SK-N-SH treated with all-trans-retinoic acid at 6 μM for 48 hours (cell line): ENCODE measurements at regions not wholly inside any gene's neighbourhood (a gene's known extent, or its start where the extent isn't known, plus 50 kb on each side); places are given as distances from the start of the nearest gene placed in this dataset.

Source experiments
- SNAI2 ChIP-seq: fragments of 250-450 bp; sonication (Bioruptor Pico); IDR thresholded peaks from 2 replicates; pipeline ENCODE4 v1.5.0; 2020; ENCODE audit warnings: mild to moderate bottlenecking, moderate library complexity
- ZFP3 ChIP-seq: fragments of 250-450 bp; sonication (Bioruptor Pico); IDR thresholded peaks from 2 replicates; pipeline ENCODE4 v1.5.0; 2020; ENCODE audit warnings: mild to moderate bottlenecking, moderate library complexity
- TF ChIP-seq, protein P1 (sequence below): fragments of 250-450 bp; sonication (Bioruptor Pico); IDR thresholded peaks from 2 replicates; pipeline ENCODE4 v1.5.0; 2020; ENCODE audit warnings: mild to moderate bottlenecking, moderate library complexity

DNA sequence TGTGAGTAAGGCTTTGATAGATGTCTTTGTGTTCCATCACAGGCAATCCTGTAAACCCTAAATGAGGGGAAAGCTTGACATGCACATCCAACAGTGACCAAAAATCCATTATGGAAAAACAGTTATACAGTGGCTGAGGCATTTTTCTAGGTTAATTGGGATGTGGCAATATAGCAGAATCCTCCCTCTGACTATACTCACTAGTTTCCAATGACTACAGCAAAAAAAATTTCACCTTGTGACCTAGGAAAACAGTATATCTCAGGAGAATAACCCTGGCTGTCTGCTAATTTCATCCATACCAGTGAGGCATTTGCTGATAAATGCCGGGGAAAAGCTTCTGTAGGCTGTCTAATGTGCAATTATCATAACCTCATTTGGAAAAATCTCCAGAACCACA is 49.9 kb upstream of the SNCAIP start (continued):
- TF ChIP-seq, protein P1, sequence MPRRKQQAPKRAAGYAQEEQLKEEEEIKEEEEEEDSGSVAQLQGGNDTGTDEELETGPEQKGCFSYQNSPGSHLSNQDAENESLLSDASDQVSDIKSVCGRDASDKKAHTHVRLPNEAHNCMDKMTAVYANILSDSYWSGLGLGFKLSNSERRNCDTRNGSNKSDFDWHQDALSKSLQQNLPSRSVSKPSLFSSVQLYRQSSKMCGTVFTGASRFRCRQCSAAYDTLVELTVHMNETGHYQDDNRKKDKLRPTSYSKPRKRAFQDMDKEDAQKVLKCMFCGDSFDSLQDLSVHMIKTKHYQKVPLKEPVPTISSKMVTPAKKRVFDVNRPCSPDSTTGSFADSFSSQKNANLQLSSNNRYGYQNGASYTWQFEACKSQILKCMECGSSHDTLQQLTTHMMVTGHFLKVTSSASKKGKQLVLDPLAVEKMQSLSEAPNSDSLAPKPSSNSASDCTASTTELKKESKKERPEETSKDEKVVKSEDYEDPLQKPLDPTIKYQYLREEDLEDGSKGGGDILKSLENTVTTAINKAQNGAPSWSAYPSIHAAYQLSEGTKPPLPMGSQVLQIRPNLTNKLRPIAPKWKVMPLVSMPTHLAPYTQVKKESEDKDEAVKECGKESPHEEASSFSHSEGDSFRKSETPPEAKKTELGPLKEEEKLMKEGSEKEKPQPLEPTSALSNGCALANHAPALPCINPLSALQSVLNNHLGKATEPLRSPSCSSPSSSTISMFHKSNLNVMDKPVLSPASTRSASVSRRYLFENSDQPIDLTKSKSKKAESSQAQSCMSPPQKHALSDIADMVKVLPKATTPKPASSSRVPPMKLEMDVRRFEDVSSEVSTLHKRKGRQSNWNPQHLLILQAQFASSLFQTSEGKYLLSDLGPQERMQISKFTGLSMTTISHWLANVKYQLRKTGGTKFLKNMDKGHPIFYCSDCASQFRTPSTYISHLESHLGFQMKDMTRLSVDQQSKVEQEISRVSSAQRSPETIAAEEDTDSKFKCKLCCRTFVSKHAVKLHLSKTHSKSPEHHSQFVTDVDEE (CRISPR knock-in tag), result no peak
- TF ChIP-seq SNAI2 (CRISPR knock-in tag) (no peak), ZFP3 (CRISPR knock-in tag) (no peak)
